ENCODE measurements at regions not wholly inside any gene's neighbourhood (a gene's known extent, or its start where the extent isn't known, plus 50 kb on each side); places are given as distances from the start of the nearest gene placed in this dataset.

GRCh38 chr14:87772854-87773253 is 220.1 kb downstream of the GALC start:
- Mint-ChIP-seq H3K9me3 (peaks cover 22% of the 10 kb centered on the region), H3K27ac (no peak overlapping the region), H3K4me3 (no peak overlapping the region)

GRCh38 chr14:87767567-87767901 is 225.4 kb downstream of the GALC start:
- no peaks in the 10 kb centered on the region for H3K36me3 Mint-ChIP-seq (ENCODE audit: low read depth)
- peaks cover 7% of the 10 kb centered on the region for H3K27me3 Mint-ChIP-seq (ENCODE audit: low read depth, poor library complexity)
- H3K27ac Mint-ChIP-seq, result no peak overlapping the region
- H3K4me1 Mint-ChIP-seq, result peaks cover 5% of the 10 kb centered on the region
- TF ChIP-seq CTCF (IDR thresholded peaks at IDR 0.05), result no peak
- H3K4me3 Mint-ChIP-seq, result no peak overlapping the region
- peaks cover 23% of the 10 kb centered on the region for H3K9me3 Mint-ChIP-seq
- DNase-seq, result no peak

More at GRCh38 chr14:87772854-87773253, 220.1 kb downstream of the GALC start:
- Mint-ChIP-seq H3K4me1 (no peaks in the 10 kb centered on the region), H3K27me3 (ENCODE audit: low read depth, poor library complexity) (peaks cover 7% of the 10 kb centered on the region), H3K36me3 (ENCODE audit: low read depth) (no peaks in the 10 kb centered on the region)
- no peak for DNase-seq
- TF ChIP-seq CTCF (IDR thresholded peaks at IDR 0.05), result no peak

GRCh38 chr14:87758876-87759275 is 234.1 kb downstream of the GALC start:
- TF ChIP-seq CTCF (IDR thresholded peaks at IDR 0.05), result no peak
- DNase-seq, result no peak
- no peaks in the 10 kb centered on the region for H3K4me1 Mint-ChIP-seq
- H3K36me3 Mint-ChIP-seq (ENCODE audit: low read depth), result no peaks in the 10 kb centered on the region
- H3K4me3 Mint-ChIP-seq, result no peak overlapping the region
- H3K27ac Mint-ChIP-seq, result no peak overlapping the region
- H3K9me3 Mint-ChIP-seq, result peaks cover 19% of the 10 kb centered on the region
- H3K27me3 Mint-ChIP-seq (ENCODE audit: low read depth, poor library complexity), result peaks cover 2% of the 10 kb centered on the region

GRCh38 chr14:87756661-87757060 is 236.3 kb downstream of the GALC start:
- no peak for DNase-seq
- peaks cover 2% of the 10 kb centered on the region for H3K27me3 Mint-ChIP-seq (ENCODE audit: low read depth, poor library complexity)
- no peak for TF ChIP-seq CTCF (IDR thresholded peaks at IDR 0.05)
- H3K4me3 Mint-ChIP-seq, result no peak overlapping the region
- no peaks in the 10 kb centered on the region for H3K4me1 Mint-ChIP-seq
- peaks cover 3% of the 10 kb centered on the region for H3K9me3 Mint-ChIP-seq
- H3K36me3 Mint-ChIP-seq (ENCODE audit: low read depth), result no peaks in the 10 kb centered on the region
- H3K27ac Mint-ChIP-seq, result no peak overlapping the region

GRCh38 chr14:87754520-87755223 is 238.3 kb downstream of the GALC start:
- Mint-ChIP-seq H3K27ac (peak overlapping the region; percentile 33), H3K4me3 (no peak overlapping the region), H3K9me3 (peaks cover 3% of the 10 kb centered on the region), H3K27me3 (ENCODE audit: low read depth, poor library complexity) (peaks cover 7% of the 10 kb centered on the region), H3K4me1 (peaks cover 13% of the 10 kb centered on the region), H3K36me3 (ENCODE audit: low read depth) (no peaks in the 10 kb centered on the region)
- no peak for TF ChIP-seq CTCF (IDR thresholded peaks at IDR 0.05)
- DNase-seq, result no peak

GRCh38 chr14:87748558-87748957 is 244.4 kb downstream of the GALC start:
- Mint-ChIP-seq H3K4me3 (no peak overlapping the region), H3K9me3 (no peaks in the 10 kb centered on the region), H3K27ac (no peak overlapping the region), H3K36me3 (ENCODE audit: low read depth) (no peaks in the 10 kb centered on the region), H3K4me1 (peaks cover 13% of the 10 kb centered on the region), H3K27me3 (ENCODE audit: low read depth, poor library complexity) (peaks cover 10% of the 10 kb centered on the region)
- no peak for DNase-seq
- TF ChIP-seq CTCF (IDR thresholded peaks at IDR 0.05), result no peak

Measured in nephron progenitor cell (in vitro differentiated cells).